Liver (tissue), 3 donors: ENCODE measurements at regions not wholly inside any gene's neighbourhood (a gene's known extent, or its start where the extent isn't known, plus 50 kb on each side); places are given as distances from the start of the nearest gene placed in this dataset.

ENCODE experiments used
- CTCF ChIP-seq: fragments of 150-350 bp; IDR thresholded peaks from 2 replicates; pipeline ENCODE4 v1.5.1; 2017; ENCODE audit warnings: improper control_type of control experiment, low read depth, low read length; ENCODE audit not compliant: missing input control
- FOXA1 ChIP-seq: IDR thresholded peaks from 2 replicates; pipeline ENCODE4 v1.6.1; 2016; ENCODE audit warnings: antibody characterized with exemption
- JUND ChIP-seq, 2 donors: IDR thresholded peaks; 2 replicates each; pipeline ENCODE4 v1.6.1; 2016; ENCODE audit warnings: antibody characterized with exemption in 2 of 2
- MAX ChIP-seq: IDR thresholded peaks from 2 replicates; pipeline ENCODE4 v1.6.1; 2016; ENCODE audit warnings: antibody characterized with exemption
- RAD21 ChIP-seq, 2 donors: IDR thresholded peaks; 2 replicates each; pipeline ENCODE4 v1.6.1; 2016; ENCODE audit warnings: antibody characterized with exemption in 2 of 2, mild to moderate bottlenecking in 2 of 2
- SP1 ChIP-seq: IDR thresholded peaks from 2 replicates; pipeline ENCODE4 v1.6.1; 2018; ENCODE audit warnings: antibody characterized with exemption, mild to moderate bottlenecking
- TAF1 ChIP-seq: conservative IDR thresholded peaks from 2 replicates; pipeline ENCODE4 v1.6.1; 2016; ENCODE audit warnings: antibody characterized with exemption, mild to moderate bottlenecking
- YY1 ChIP-seq: IDR thresholded peaks from 2 replicates; pipeline ENCODE4 v1.6.1; 2016; ENCODE audit warnings: antibody characterized with exemption, mild to moderate bottlenecking
- TF ChIP-seq, protein P1 (sequence below): IDR thresholded peaks from 2 replicates; pipeline ENCODE4 v1.6.1; 2016; ENCODE audit warnings: antibody characterized with exemption, mild to moderate bottlenecking
- donor health status: healthy.
- donor health status: healthy.

DNA sequence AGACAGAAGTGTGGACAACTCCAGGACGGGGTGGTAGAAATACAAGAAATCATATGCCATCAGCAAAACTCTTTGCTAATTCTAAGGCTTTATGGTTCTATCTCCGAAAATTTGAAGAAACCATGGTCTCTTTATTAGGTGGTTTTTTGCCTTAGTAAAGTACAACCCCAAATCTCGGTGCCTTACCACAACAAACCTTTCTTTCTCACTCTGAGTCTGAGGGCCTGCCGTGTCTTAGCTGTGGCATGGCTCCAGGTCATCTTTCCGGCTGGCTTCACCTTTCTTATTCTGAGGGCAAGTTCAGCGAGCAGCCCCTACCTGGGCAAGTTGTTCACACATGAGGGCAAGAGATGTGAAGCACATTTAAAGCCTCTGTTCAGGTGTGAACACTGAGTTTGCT, 280.6 kb downstream of the TTLL7 start:
- TF ChIP-seq YY1 (no peak), CTCF (no peak), MAX (no peak), JUND (IDR thresholded peaks at IDR 0.05) (no peak), RAD21 (IDR thresholded peaks at IDR 0.05) (no peak), SP1 (no peak), FOXA1 (no peak), TAF1 (no peak)
- TF ChIP-seq, protein P1, sequence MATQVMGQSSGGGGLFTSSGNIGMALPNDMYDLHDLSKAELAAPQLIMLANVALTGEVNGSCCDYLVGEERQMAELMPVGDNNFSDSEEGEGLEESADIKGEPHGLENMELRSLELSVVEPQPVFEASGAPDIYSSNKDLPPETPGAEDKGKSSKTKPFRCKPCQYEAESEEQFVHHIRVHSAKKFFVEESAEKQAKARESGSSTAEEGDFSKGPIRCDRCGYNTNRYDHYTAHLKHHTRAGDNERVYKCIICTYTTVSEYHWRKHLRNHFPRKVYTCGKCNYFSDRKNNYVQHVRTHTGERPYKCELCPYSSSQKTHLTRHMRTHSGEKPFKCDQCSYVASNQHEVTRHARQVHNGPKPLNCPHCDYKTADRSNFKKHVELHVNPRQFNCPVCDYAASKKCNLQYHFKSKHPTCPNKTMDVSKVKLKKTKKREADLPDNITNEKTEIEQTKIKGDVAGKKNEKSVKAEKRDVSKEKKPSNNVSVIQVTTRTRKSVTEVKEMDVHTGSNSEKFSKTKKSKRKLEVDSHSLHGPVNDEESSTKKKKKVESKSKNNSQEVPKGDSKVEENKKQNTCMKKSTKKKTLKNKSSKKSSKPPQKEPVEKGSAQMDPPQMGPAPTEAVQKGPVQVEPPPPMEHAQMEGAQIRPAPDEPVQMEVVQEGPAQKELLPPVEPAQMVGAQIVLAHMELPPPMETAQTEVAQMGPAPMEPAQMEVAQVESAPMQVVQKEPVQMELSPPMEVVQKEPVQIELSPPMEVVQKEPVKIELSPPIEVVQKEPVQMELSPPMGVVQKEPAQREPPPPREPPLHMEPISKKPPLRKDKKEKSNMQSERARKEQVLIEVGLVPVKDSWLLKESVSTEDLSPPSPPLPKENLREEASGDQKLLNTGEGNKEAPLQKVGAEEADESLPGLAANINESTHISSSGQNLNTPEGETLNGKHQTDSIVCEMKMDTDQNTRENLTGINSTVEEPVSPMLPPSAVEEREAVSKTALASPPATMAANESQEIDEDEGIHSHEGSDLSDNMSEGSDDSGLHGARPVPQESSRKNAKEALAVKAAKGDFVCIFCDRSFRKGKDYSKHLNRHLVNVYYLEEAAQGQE: no peak
